Fibroblast of lung (primary cell): ENCODE measurements at regions not wholly inside any gene's neighbourhood (a gene's known extent, or its start where the extent isn't known, plus 50 kb on each side); places are given as distances from the start of the nearest gene placed in this dataset.

Experiments used
- DNase-seq, 2 donors: peaks; one replicate each; pipeline versions ENCODE4 v3.0.0 to v3.0.0-alpha.2; 2010; ENCODE audit warnings: low read depth in 2 of 2
- H2AFZ ChIP-seq: 2 replicates; pipeline ENCODE4 v1.5.1; 2012; ENCODE audit warnings: low read length, control low read depth, inconsistent platforms
- H3K27ac ChIP-seq: 2 replicates; pipeline ENCODE4 v1.5.1; 2011; ENCODE audit warnings: low read length, control low read depth; ENCODE audit not compliant: insufficient read depth
- H3K27me3 ChIP-seq: 2 replicates; pipeline ENCODE4 v1.5.1; 2011; ENCODE audit warnings: mild to moderate bottlenecking, low read length; ENCODE audit not compliant: control insufficient read depth, insufficient read depth
- H3K36me3 ChIP-seq: 2 replicates; pipeline ENCODE4 v1.5.1; 2011; ENCODE audit warnings: low read length; ENCODE audit not compliant: control insufficient read depth, insufficient read depth
- H3K4me1 ChIP-seq: 2 replicates; pipeline ENCODE4 v1.5.1; 2011; ENCODE audit warnings: low read length; ENCODE audit not compliant: control insufficient read depth, insufficient read depth; ENCODE audit errors: extremely low read depth
- H3K4me2 ChIP-seq: 2 replicates; pipeline ENCODE4 v1.5.1; 2011; ENCODE audit warnings: low read length, control low read depth; ENCODE audit not compliant: insufficient read depth; ENCODE audit errors: extremely low read depth
- H3K4me3 ChIP-seq, 4 experiments: fragments of 200-600 bp in 1 of 4; sonication (generic) in 1 of 4; replicated peaks in 1 of 4; 2 replicates each; pipeline ENCODE4 v1.5.1; 2011 to 2016; ENCODE audit warnings: low read length in 4 of 4, low read depth in 3 of 4, mild to moderate bottlenecking in 3 of 4, control low read depth in 2 of 4, inconsistent platforms in 1 of 4, mixed read lengths in 1 of 4; ENCODE audit not compliant: insufficient read depth in 1 of 4; ENCODE audit errors: control extremely low read depth in 1 of 4
- H3K79me2 ChIP-seq: 2 replicates; pipeline ENCODE4 v1.5.1; 2012; ENCODE audit warnings: mild to moderate bottlenecking, low read length, inconsistent platforms; ENCODE audit not compliant: control insufficient read depth, insufficient read depth
- H3K9ac ChIP-seq: 2 replicates; pipeline ENCODE4 v1.5.1; 2011; ENCODE audit warnings: mild to moderate bottlenecking, low read length, control low read depth; ENCODE audit not compliant: insufficient read depth
- H3K9me3 ChIP-seq: 2 replicates; pipeline ENCODE4 v1.5.1; 2012; ENCODE audit warnings: low read depth, low read length; ENCODE audit not compliant: control insufficient read depth, insufficient read depth
- H4K20me1 ChIP-seq: 2 replicates; pipeline ENCODE4 v1.5.1; 2011; ENCODE audit warnings: low read length; ENCODE audit not compliant: control insufficient read depth, insufficient read depth; ENCODE audit errors: extremely low read depth
- EZH2 ChIP-seq: IDR thresholded peaks from 2 replicates; pipeline ENCODE4 v1.5.1; 2012; ENCODE audit warnings: low read length, control low read depth, mild to moderate bottlenecking; ENCODE audit errors: missing control alignments
- TF ChIP-seq, protein P1 (sequence below), 2 donors: IDR thresholded peaks in 1 of 2; conservative IDR thresholded peaks in 1 of 2; 1 replicate in 1 of 2; 2 replicates in 1 of 2; pipeline ENCODE4 v1.5.1; 2011 to 2012; ENCODE audit warnings: low read length in 2 of 2, control low read depth in 1 of 2, inconsistent platforms in 1 of 2, low read depth in 1 of 2, mild to moderate bottlenecking in 1 of 2

DNA sequence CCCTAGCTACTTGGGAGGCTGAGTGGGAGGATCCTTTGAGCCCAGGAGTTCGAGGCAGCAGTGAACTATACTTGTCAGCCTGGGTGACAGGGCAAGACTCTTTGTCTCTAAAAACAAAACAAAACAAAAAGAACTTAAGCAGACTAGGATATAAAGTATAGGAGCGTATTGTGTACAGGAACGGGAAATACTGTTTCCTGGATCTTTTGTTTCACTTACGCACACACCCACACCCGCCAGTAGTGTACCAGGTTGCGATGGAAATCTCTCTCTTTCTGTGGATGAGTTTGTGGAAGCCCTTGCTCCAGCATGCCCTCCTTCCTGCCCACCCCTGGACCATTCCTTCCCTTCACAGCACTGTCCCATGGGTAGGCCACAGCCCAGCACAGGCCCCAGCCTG is 136.3 kb downstream of the RPIA start:
- no peaks in the 10 kb centered on the region for H3K79me2 ChIP-seq
- H3K4me1 ChIP-seq: no peaks in the 10 kb centered on the region
- H3K9ac ChIP-seq: no peak overlapping the region
- no peak overlapping the region for H3K4me2 ChIP-seq
- no peaks in the 10 kb centered on the region for H3K27me3 ChIP-seq
- no peak overlapping the region for H3K27ac ChIP-seq
- H3K4me3 ChIP-seq: no peak overlapping the region
- no peak overlapping the region for H2AFZ ChIP-seq
- H3K36me3 ChIP-seq: no peaks in the 10 kb centered on the region
- no peak for DNase-seq
- no peaks in the 10 kb centered on the region for H4K20me1 ChIP-seq
- H3K9me3 ChIP-seq: no peaks in the 10 kb centered on the region
- no peak for TF ChIP-seq EZH2
- TF ChIP-seq, protein P1, sequence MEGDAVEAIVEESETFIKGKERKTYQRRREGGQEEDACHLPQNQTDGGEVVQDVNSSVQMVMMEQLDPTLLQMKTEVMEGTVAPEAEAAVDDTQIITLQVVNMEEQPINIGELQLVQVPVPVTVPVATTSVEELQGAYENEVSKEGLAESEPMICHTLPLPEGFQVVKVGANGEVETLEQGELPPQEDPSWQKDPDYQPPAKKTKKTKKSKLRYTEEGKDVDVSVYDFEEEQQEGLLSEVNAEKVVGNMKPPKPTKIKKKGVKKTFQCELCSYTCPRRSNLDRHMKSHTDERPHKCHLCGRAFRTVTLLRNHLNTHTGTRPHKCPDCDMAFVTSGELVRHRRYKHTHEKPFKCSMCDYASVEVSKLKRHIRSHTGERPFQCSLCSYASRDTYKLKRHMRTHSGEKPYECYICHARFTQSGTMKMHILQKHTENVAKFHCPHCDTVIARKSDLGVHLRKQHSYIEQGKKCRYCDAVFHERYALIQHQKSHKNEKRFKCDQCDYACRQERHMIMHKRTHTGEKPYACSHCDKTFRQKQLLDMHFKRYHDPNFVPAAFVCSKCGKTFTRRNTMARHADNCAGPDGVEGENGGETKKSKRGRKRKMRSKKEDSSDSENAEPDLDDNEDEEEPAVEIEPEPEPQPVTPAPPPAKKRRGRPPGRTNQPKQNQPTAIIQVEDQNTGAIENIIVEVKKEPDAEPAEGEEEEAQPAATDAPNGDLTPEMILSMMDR (conservative IDR thresholded peaks at IDR 0.05 in 1 of 2, IDR thresholded peaks at IDR 0.05 in 1 of 2; ENCODE audit: low read depth in 1 of 2, low read length in 2 of 2): no peak

DNA sequence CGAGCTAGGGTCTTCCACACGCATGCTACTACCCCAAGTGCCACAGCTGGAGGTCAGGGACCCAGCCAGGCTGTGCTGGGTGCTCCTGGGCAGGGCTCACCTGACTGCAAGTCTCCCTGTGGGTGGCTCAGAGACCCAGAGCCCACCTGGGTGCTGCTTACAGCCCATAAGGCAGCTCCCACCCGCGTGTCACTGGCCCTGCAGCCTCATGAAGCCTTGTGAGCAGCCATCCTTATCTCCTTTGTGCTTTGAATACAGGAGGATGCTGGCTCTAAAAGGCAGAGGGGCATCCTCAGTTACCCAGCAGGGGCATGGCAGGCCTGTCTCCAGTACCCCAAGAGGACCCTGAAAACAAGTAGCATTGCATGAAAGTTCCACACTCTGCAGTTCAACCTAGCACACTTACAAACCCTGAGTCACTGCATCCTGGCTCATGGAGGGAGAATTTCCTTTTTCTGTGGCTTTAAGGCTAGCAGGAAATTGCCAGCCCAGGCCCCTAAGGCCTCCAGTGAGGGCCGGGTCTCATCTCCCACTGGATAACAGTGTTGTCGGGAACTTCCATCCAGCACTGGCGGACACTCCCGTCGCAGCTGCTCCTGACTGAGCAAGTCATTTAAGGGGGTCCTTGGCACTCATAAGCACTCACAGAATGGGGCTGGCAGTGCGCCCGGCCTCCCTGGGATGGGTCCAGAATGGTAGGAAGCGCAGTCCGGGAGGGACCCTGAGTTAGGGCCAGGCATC is 137.1 kb downstream of the RPIA start:
- Histone ChIP-seq H3K9ac (no peak overlapping the region), H3K36me3 (no peaks in the 10 kb centered on the region), H3K79me2 (no peaks in the 10 kb centered on the region), H3K27me3 (no peaks in the 10 kb centered on the region), H3K9me3 (no peaks in the 10 kb centered on the region), H3K4me1 (no peaks in the 10 kb centered on the region), H2AFZ (no peak overlapping the region), H3K4me3 (no peak overlapping the region), H4K20me1 (no peaks in the 10 kb centered on the region), H3K4me2 (no peak overlapping the region), H3K27ac (no peak overlapping the region)
- no peak for TF ChIP-seq EZH2
- TF ChIP-seq, protein P1 (conservative IDR thresholded peaks at IDR 0.05 in 1 of 2, IDR thresholded peaks at IDR 0.05 in 1 of 2; ENCODE audit: low read depth in 1 of 2, low read length in 2 of 2): no peak
- peak in 1 of 2 donors; percentile 0 for DNase-seq

DNA sequence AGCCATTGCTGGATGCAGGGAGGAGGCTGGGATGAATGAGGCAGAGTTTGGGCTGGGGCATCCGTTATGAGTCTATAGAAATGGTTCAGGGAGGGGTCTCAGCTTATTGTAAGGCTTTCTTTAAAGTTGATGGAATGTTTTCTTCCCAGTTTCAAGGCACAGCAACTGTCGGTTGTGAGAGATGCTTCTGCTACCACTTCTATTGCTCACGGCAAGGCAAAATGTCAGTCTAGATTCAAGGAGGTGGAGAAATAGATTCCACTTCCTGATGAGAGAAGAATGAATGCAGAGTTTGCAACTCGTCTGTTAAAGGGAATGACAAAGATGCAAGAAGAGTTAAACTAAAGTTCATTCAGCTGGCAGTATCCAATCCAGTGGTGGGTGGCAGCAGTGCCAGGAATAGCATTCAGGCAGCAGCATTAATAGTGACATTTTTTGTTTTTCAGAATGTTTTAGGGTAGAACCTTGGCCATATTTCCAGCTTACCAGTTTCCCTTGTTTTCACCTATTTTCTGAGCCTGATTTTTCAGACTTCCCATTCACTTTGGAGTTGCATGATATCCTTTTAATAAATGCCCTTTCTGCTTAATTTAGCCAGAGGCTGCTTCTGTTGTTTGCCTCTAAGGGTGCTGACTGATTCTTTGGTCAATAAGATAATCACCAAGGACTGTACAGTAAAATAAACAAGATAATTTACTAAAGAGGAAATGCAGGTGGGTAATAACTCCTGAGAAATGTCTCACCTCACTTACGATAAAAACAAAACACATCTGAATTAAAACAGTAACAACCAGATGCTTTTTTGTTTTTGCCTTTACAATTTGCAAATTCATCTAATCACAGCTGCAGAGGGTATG is 138.4 kb downstream of the RPIA start:
- no peak for DNase-seq
- H3K79me2 ChIP-seq: no peaks in the 10 kb centered on the region
- H3K27ac ChIP-seq: no peak overlapping the region
- H3K9me3 ChIP-seq: no peaks in the 10 kb centered on the region
- H3K4me3 ChIP-seq: no peak overlapping the region
- no peaks in the 10 kb centered on the region for H3K36me3 ChIP-seq
- H3K4me1 ChIP-seq: no peaks in the 10 kb centered on the region
- no peaks in the 10 kb centered on the region for H4K20me1 ChIP-seq
- no peak overlapping the region for H3K9ac ChIP-seq
- no peak for TF ChIP-seq EZH2
- TF ChIP-seq, protein P1 (conservative IDR thresholded peaks at IDR 0.05 in 1 of 2, IDR thresholded peaks at IDR 0.05 in 1 of 2; ENCODE audit: low read depth in 1 of 2, low read length in 2 of 2): no peak
- H3K4me2 ChIP-seq: no peak overlapping the region
- no peaks in the 10 kb centered on the region for H3K27me3 ChIP-seq
- H2AFZ ChIP-seq: no peak overlapping the region
